HG03135 (cell line): ENCODE measurements at regions not wholly inside any gene's neighbourhood (a gene's known extent, or its start where the extent isn't known, plus 50 kb on each side); places are given as distances from the start of the nearest gene placed in this dataset.

Experiments used
- ATAC-seq: cut with Tn5 transposase; IDR thresholded peaks from one replicate; pipeline ENCODE4 v1.9.1; 2021; ENCODE audit warnings: mild to moderate bottlenecking, moderate library complexity; ENCODE audit not compliant: unreplicated experiment

DNA sequence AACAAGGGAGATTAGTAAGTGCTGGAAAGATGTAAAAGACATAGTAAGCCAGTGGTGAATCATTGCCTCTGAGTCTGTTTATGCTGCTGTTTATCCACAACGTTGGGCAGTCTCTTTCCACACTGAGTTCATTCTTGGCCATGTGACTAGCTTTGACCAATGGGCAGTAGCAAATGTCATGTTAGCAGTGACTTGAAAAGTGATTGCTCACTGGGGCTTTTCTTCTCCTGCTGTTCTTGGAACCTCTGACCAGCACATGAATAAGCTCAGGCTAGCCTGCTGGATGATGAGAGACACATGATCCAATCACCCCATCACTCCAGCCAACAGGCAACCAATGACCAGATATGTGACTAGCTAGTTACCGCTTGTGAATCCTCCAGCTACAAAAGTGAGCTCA lies 360.4 kb downstream of the SLC4A3 start:
- ATAC-seq: no peak

DNA sequence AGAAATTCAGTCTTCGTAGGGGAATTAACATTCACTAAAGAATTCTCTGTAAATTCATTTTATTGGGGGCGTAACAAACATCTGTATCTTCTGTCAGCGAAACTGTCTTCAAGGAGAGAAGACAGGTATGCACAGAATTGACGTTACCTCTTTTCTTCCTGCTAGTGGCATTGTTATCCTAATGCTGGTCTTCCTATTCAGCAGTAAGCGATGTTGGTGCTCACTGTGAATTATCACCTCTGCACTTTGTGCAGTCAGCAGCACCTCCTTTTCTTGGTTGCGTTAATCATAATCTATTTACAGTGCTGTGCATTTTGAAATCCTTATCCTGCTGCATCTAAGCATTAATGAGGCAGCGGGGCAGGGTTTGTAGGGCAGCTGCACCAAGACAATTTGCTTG lies 362.3 kb downstream of the SLC4A3 start:
- ATAC-seq: no peak

DNA sequence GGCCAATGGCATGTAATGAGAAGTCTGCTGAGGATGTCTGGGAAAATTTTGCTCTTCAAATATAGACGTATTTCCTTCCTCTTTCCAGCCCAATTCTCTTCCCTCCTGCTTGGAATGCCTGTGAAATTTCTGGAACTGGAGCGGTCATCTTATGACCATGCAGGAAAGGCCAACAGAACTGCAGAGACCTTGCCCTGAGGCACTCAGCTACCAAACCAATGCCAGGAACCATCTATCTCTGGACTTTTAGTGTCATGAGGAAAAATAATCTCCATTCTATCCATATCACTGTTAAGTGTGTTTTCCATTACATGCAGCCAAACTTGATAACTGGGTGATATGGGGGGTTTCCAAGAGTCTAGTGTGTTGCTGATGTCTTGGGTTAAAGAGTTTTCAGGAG lies 363.7 kb downstream of the SLC4A3 start:
- ATAC-seq: no peak

DNA sequence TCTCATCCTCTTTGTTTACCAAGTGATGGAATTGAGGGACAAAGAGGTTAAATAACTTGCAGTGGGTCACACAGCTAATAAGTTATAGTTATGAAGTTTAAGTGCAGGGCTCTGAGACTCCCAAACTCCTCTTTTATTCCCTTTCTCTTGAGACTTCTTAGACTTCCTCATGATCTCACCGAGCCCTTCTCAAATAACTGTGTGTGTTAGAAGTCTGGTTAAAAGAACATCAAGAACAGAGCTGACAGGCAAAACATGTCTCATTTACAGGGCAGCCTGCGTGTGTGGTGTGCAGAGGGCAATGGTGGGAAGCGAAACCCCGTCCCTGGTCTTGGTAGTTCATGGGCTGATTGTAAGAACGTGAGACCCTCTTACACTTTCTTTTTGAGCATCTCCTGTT lies 368.0 kb downstream of the SLC4A3 start:
- ATAC-seq: no peak

DNA sequence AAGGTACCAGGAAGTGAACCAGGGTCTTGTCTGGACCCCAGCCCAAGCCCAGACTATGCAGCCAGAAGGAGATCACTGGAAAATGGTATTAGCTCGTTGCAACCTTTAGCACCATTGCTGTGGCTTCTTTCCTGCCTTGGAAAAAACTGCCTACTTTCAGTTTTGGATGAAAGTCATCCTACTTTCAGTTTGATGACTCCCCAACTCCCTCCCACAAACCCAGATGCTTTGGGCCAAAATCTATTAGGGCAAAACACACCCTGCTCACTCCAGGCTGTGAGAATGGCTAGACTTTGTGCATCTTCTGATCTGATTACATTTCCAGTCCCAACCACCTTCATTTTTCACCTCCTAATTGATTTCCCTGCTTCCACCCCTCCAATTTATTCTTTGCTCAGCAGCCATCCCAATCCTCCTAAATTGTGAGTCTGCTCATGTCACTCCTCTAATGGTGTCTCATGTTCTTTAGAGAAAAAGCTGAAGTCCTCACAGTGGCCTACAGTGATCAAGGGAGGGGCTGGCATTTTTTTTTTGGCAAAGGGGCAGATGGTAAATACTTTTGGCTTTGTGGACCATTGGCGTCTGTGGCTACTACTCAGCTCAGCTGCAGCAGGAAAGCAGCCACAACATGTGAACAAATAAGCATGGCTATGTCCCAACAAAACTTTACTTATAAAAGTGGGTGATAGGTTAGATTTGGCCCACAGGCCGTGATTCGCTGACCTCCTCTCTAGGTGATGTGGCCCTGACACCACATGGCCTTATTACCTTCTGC lies 368.7 kb downstream of the SLC4A3 start:
- no peak for ATAC-seq

DNA sequence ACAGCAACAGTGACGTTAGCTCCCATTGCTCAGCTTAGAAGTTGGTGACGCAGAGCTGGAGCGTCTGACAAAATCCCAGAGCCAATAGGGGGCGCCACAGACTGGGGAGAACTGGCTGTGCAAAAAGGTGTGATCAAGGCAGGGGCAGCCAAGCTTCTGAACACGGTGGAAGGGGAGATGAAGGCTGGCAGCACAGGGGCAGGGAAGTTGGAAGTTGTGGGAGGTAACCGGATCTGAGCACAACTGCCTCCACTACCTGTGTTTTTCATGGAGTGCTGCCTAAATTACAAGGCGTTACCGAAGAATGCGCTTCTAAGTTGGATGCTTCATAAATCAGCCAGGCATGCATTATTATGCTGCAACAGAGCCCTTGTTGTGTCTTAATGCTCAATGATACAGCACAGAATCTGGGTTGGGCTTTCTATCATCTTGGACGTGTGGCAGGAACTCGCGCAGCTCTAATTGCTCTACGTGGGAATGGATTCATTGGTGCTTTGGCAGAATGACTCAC lies 370.0 kb downstream of the SLC4A3 start:
- ATAC-seq: no peak

DNA sequence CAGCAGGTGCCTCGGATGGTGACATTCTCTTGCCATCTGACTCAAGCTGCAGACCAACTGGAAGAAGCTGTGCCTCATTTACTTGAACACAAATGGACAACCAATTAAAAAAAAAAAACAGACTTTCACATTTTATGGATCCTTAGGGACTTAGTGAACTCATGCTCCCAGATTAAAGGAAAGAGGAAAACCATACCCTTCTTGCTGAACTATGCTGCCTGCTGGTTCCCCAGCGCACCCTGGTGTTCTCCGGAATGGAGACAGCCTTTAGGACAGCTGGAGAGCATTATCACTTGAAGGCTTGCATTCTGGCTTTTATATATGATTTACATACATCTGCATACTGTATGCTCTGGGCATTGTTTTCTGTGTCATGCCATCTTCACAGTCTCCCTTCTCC lies 370.7 kb downstream of the SLC4A3 start:
- ATAC-seq: no peak

DNA sequence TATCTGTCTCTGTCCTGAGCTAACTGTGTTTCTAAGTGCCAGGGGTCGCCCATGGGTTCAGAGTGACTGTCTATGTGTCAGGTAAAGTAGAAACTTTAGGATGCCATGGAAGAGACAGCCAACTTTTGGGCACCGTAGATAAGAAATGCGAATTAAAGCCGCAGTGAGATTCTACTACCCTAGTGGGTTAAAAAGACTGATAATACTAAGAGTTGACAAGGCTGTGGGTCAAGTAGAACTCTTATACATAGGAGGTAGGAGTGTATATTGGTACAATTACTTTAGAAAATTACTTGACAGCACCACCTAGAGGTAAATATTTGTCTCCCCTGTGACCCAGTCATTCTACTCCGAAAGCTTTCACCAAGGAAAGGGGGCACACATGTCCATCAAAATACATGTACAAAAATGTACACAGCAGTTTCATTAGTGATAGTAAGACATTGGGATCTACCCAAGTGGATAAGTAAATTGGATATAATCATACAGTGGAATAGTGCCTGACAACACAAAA lies 371.3 kb downstream of the SLC4A3 start:
- no peak for ATAC-seq

DNA sequence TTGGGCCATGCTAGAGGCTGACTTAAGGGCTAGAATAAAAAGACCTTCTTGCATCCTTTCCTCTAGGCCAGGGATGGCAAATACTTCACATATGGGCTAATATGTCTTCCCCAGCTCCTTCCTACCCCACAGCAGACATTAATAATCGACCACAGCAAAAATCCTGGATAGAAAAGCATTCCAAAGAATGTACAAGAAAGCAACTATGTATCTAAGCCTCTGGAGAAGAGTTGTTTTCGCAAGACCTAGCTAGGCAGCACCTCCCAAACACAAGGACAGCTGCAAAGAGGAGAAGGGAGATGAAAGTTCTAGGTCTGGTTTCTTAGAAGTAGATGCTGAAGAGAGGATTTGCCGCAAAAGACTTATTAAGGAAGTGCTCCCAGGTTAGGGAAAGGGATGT lies 372.6 kb downstream of the SLC4A3 start:
- ATAC-seq: no peak

DNA sequence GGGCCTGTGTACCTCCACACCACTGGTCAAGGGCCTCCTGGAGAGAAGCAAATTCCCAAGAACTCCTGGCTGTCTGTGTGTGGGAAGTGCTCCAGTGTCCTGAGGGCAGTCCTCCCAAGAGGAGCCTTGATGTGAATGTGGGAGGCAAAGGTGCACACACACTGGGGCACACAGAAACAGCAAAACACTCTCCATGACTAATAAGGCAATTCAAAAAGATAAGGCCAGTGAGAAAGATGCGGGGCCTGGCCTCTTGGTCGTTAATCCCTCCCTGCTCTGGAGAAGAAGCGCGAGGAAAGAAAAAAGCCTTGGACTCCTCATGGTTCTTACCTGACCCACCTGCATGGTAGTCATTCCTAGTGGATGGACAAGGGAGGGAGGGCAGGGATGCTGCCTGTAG lies 373.2 kb downstream of the SLC4A3 start:
- ATAC-seq: no peak

DNA sequence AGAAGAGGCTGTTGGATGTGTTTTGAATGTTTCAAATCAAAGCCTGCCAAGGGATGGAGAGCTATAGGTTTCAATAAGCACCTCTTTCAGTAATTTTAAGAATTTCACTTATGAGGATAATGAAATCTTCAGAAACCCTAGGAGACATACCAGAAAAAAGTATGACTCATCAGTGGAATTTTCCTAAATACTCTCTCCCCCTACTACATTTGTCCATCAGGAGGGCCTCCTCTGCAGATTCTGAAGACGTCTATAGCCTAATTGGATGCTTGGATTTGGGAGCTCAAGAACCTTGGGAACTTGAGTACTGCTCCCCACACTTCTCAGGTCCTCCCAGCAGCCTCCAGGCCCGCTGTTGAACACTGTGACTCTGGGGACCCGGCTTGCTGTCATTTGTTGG lies 374.3 kb downstream of the SLC4A3 start:
- ATAC-seq: no peak

DNA sequence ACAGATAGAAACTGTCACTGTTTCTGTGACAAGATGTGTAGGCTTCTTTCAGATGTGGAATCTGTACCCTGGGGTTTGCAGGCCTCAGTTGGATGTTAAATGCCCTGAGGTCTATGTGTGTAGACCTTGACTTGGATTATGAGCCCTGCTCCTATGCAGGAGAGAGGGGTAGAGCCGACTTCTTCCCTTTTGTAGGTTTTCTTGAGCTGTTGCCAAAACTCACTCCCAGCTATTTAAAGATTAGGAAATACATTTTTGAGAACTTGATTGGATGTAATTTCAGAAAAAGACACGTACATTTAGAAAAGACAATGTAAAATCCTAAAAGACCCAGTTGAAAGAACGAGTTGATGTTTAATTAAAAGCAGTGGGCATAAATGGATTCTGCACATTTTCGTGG lies 374.8 kb downstream of the SLC4A3 start:
- no peak for ATAC-seq

DNA sequence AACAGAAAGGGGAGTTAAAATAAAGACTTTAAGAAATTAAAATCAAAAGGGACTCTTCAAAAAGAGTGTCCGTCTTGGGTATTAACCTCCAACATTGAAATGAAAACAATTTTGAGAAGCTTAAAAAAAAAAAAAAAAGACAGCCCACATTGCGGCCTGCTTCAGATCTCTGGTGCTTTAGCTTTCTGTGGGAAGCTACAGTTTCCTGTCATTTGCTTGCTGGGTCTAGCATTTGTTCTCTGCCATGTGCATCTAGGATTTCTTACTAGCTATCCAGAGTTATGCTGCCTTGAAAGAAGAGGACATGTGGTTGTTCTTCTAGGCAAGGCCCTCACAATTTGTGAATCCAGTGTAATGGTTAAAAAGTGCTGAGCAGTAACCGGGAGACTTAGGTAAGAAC lies 375.3 kb downstream of the SLC4A3 start:
- ATAC-seq: no peak

DNA sequence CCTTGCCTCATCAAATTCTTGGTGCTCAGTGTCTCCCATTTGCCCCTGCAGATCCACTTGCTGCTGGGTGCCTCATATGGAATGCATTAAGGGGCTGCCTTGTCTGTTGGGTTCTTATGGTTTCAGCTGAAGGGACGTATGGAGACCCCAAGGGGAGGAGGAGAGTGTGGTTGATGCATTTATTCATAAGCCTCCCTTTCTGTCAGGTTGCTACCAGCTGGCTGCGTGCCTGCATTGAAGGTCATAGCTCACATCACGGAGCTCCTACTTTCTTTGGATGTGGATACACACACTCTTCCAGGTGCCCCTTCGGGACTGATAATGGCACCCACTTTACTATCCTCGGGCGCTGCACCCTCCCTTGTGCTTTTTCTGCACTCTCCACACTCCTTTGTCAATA lies 377.9 kb downstream of the SLC4A3 start:
- ATAC-seq: no peak

DNA sequence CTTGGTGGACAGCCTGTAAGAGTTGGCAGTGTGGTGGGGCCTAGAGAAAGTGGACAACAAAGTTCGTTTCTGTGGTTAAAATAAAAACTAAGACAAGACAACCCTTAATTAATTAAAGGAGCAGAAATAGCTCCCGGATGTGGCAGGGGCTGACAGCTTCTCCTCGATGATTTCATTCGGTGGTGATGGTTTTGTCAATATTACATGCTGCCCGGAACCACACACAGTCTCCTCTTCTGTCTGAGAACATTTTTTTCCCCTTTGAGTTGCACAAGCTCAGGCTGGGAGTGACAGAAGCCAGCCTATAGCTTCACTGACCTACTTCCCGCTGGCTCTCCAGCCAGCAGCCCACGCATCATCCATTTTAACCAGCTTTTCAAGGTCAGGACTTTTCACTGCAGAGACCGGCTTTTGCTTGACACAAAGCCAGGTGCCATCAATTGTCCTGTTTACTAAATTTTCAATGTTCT lies 378.8 kb downstream of the SLC4A3 start:
- ATAC-seq: no peak

DNA sequence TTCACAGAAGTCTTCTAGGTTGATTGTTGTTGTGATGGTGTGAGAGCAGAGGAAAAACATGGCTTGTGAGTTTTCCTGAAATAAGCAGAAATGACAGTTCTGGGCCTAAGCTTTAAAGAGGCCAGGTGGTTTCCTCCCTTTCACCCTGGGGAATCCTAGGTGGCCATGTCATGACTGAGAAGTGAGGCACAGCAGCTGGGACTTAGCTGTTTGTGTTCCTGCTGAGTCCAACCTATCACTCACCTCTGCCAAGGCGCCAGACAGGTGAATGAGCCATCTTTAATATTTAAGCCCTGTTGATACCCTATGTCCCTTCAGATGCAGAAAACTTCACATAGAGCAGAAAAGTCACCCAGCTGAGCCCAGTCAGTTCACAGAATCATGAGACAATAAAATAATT lies 384.4 kb downstream of the SLC4A3 start:
- no peak for ATAC-seq

DNA sequence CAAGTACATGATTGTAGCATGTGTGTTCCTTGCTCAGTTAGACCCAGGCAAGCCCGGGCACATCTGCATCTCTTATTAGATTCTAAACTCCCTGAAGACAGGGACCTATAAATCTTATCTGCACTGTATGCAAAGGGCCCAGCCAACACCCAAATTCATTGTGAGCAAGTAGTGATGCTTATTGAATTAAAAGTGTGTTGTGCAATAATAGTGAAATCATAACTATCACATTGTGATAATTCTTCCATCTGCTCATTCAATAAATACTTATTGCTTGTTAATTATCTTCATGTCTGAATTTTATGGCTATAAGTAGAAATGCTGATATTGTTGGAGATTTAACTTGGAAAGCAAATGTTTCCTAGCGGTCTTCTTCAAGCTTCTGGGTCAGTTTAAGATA lies 387.5 kb downstream of the SLC4A3 start:
- no peak for ATAC-seq

DNA sequence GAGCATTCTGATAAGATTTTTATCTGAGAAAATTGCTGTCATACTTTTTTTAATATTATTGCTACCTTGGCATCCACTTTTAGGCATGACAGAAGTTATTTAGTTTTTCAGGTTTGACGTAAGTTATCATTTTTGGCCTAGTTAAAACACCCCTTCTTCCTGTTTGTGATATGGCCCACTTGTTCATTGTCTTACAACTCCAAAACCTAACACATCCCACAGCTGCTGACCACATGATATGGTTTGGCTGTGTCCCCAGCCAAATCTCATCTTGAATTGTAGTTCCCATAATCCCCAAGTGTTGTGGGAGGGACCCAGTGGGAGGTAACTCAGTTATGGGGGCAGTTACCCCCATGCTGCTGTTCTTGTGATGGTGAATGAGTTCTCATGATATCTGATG lies 388.1 kb downstream of the SLC4A3 start:
- no peak for ATAC-seq

DNA sequence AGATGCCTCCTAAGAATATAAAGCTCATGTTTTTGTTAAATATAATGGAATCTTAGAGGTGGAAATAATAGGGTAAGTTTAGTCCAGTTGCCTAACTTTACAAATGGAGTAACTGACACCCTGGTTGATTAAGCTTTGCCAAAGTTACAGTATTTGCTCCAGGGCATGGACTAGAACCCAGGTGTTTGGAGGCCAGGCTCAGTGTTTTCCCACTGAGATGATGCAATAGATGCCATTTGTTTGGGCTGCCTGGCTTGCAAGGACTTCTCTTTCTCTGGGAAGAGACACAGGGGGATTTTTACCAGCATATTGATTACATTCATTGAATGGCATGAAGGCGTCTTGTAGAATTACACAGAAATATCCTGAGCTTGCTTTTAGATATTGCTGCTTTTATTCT lies 397.8 kb downstream of the SLC4A3 start:
- ATAC-seq: no peak

DNA sequence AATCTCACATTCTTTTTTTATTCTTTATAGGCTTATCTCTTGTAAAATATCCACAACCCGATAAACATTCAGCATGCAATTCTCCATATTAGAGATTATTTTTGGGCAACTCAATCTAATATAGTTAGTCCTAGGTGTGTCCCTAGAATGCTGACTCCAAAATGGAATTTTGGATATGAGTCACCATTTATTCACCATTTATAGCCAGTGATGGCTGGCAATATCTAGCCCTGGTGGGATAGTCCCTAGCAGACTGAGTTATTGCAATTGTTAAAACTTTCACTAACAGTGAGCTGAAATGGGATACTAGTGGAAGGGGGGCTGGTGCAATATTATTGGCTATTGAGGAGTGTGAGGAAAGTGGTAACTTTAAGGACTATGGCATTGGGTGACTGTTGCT lies 401.6 kb downstream of the SLC4A3 start:
- ATAC-seq: no peak

DNA sequence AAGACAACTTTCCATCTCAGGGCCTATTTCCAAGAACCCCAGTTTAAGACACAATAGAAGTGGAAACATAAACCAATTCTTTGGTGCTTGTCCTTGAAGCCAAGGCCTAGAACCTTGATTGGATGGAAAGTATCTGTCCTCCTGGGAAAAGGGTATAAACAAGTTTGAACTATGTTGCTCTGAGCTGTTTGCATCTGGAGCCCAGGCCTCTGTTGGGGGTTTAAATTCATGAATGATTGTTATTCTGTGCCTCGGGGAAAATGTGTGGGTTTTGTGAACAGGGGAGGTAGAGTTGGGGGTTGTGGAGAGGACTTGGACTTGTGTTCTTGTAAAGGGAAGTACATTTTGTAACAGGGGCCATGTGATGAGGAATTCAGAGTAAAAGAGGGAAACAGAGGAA lies 406.1 kb downstream of the SLC4A3 start:
- ATAC-seq: no peak

DNA sequence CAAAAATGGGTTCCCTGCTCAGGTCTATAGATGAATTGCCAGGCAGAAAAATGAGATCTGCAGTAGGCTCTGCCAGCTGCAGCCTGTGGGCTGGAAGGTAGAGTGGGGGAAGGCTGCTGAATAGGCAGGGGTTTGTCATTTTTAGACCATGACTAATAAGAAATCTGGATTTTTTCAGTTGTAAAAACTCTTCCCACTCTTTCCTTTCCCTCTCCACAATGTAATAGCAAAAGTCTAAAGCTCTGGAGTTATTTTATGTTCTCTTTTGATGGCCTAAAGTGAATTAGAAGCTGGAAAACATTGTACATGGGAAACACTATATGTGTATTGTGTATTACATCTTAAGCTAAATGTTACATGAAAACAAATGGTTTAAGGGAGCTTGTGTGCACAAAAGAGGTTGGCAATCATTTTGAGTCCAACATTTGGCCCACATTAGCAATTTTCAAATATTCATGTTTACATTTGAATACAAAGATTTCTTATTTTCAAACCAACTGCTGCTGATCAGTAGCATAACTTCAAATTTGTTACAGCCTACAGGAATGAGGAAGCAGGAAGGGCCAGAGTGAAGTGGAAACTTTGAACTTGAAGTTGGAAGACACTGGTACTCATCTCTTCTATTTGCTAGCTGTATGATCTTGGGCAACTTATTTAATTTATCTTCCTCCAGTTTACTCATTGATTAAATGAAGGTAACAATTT lies 407.1 kb downstream of the SLC4A3 start:
- ATAC-seq: no peak
